ENCODE measurements at regions not wholly inside any gene's neighbourhood (a gene's known extent, or its start where the extent isn't known, plus 50 kb on each side); places are given as distances from the start of the nearest gene placed in this dataset.

DNA sequence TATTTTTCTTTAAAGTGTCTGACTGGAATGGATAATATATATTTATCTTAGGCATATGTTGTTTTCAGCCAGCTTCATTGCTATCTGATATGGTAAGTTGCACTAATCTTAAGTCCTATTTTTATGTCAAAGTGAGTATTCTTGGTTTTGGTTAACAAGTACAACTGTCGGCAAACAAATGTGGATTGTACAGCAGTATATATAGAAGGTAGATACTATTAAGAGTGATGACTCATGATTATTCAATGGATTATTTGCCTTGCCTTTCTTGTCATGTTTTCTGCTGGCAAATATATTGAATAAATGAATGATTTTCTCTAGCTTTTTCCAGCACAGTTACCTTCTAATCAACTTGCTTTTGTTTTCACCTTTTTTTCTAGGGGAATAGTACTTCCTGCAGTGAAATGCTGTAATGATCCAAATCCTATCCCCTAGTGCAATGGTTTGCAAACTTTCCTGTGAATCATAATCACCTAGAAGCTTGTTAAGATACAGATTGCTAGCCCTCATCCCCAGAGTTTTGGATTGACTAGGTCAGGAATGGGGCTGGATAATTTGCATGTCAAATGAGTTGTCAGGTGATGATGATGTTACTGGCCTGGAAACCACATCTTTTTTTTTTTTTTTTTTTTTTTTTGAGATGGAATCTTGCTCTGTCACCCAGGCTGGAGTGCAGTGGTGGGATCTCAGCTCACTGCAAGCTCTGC, 60.8 kb upstream of the ARRDC3 start:
- Mint-ChIP-seq H3K27ac (no peak overlapping the region), H3K4me3 (no peak overlapping the region), H3K4me1 (no peaks in the 10 kb centered on the region), H3K27me3 (no peaks in the 10 kb centered on the region), H3K36me3 (ENCODE audit: low read depth) (no peaks in the 10 kb centered on the region), H3K9me3 (no peaks in the 10 kb centered on the region)
- ChIA-PET CTCF (no interaction called here), POLR2A (no interaction called here)
- DNase-seq: no peak

DNA sequence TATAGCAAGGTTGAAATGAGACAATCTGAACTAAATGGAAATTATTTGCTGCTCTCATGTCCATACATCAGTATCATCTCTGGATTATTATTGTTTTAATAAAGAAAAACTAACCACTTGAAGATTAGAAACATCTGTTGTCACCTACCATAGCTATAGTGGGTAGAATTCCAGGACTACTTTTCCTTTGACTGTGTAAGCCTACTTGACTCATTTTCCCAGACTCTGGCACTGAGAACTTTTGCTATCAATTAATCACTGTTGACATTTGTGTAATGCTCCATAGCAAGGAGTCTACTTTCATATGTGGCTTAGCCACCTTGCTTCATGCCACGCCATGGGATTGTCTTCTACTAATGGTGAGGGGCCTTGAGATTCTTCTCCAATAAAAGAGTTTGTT, 59.9 kb upstream of the ARRDC3 start:
- no peak overlapping the region for H3K27ac Mint-ChIP-seq
- ChIA-PET POLR2A (no interaction called here), CTCF (no interaction called here)
- DNase-seq: no peak
- no peaks in the 10 kb centered on the region for H3K9me3 Mint-ChIP-seq
- no peaks in the 10 kb centered on the region for H3K27me3 Mint-ChIP-seq
- no peak overlapping the region for H3K4me3 Mint-ChIP-seq
- no peaks in the 10 kb centered on the region for H3K36me3 Mint-ChIP-seq (ENCODE audit: low read depth)
- no peaks in the 10 kb centered on the region for H3K4me1 Mint-ChIP-seq

DNA sequence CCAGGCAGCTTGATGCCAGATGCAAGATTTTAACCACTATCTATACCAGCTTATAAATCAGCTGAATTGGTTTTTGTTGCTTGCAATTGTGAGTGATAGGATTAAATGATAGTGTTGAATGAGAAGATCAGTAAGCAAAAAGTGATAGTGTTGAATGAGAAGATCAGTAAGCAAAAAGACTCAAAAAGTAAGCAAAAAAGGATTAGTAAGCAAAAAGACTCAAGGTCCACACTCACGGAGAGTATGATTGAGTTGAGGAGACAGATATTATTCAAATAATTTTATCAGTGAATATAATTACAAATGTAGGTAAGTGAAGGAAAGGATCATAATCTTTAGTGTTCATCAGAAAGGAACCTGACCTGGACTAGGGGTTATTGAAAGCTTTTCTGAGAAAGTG, 58.0 kb upstream of the ARRDC3 start:
- H3K4me3 Mint-ChIP-seq: no peak overlapping the region
- no peak for DNase-seq
- no peaks in the 10 kb centered on the region for H3K36me3 Mint-ChIP-seq (ENCODE audit: low read depth)
- no peaks in the 10 kb centered on the region for H3K4me1 Mint-ChIP-seq
- no peaks in the 10 kb centered on the region for H3K27me3 Mint-ChIP-seq
- no peak overlapping the region for H3K27ac Mint-ChIP-seq
- H3K9me3 Mint-ChIP-seq: no peaks in the 10 kb centered on the region
- CTCF ChIA-PET: no interaction called here
- POLR2A ChIA-PET: no interaction called here

DNA sequence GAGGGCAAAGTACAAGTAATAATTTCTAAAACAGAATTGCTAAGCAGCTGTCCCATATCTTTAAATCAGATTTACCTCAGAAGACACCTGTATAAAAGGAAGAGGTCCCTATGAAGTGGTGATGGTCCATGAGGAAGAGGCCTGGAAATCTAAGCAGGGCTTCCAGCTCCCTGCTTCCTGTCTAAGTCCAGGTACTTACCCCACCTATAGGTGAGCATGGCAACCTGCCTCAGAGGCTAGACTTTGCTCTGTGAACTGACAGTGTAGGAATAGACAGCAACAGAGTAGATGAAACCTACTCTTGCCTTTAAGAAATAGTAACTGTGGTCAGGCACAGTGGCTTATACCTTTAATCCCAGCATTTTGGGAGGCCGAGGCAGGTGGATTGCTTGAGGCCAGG, 55.8 kb upstream of the ARRDC3 start:
- H3K9me3 Mint-ChIP-seq: no peaks in the 10 kb centered on the region
- H3K4me1 Mint-ChIP-seq: peaks cover 12% of the 10 kb centered on the region
- H3K4me3 Mint-ChIP-seq: no peak overlapping the region
- H3K36me3 Mint-ChIP-seq (ENCODE audit: low read depth): peaks cover 1% of the 10 kb centered on the region
- POLR2A ChIA-PET: no interaction called here
- DNase-seq: no peak
- H3K27me3 Mint-ChIP-seq: no peaks in the 10 kb centered on the region
- CTCF ChIA-PET: no interaction called here
- no peak overlapping the region for H3K27ac Mint-ChIP-seq

DNA sequence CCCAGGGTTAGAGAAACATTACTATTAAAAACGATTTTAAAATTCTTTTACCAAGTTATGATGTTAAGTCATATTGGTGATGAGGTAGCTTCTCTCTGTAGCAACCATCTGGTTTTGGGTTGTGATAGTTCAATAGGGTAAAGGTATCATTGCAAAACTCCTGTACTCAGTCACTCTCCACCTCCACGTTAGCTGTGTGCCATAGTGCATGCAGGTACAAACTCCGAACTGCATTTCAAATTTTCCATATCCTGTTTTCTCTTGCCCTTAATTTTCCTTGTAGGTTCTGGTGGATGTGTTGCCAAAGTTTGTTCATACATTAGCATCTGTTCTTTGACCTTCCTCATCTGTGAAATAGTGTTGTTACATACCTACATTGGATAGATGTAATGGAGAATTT, 53.1 kb upstream of the ARRDC3 start:
- Mint-ChIP-seq H3K27ac (no peak overlapping the region), H3K27me3 (no peaks in the 10 kb centered on the region), H3K4me3 (no peak overlapping the region), H3K36me3 (ENCODE audit: low read depth) (peaks cover 3% of the 10 kb centered on the region), H3K9me3 (no peaks in the 10 kb centered on the region), H3K4me1 (peaks cover 16% of the 10 kb centered on the region)
- ChIA-PET POLR2A (no interaction called here), CTCF (no interaction called here)
- no peak for DNase-seq

DNA sequence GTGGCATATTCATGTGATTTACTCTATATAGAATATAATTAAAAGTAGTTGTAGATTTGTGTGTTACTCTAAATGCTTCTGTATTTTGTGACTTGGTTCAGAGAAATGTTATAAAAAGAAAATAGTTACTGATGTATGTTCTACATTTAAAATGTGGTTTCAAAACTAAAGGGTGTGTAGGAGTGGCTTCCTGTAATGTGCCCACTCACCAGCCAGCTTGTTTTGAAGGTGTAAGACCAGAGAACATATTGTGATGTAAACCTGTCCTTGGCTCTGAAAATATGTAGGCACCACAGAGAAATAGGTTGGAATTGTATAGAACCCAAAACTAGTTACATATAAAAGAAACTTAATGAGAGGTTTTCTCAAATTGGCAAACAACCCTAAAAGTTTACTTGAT, 51.2 kb upstream of the ARRDC3 start:
- peaks cover 3% of the 10 kb centered on the region for H3K36me3 Mint-ChIP-seq (ENCODE audit: low read depth)
- H3K9me3 Mint-ChIP-seq: no peaks in the 10 kb centered on the region
- CTCF ChIA-PET: interaction anchor here (0.5 kb wide), 1 partner anchor 367 kb away, joined by 3 read pairs; no protein-coding TSS in a partner anchor
- H3K27ac Mint-ChIP-seq: no peak overlapping the region
- no peak for DNase-seq
- no peak overlapping the region for H3K4me3 Mint-ChIP-seq
- no peaks in the 10 kb centered on the region for H3K27me3 Mint-ChIP-seq
- POLR2A ChIA-PET: no interaction called here
- H3K4me1 Mint-ChIP-seq: peaks cover 16% of the 10 kb centered on the region

DNA sequence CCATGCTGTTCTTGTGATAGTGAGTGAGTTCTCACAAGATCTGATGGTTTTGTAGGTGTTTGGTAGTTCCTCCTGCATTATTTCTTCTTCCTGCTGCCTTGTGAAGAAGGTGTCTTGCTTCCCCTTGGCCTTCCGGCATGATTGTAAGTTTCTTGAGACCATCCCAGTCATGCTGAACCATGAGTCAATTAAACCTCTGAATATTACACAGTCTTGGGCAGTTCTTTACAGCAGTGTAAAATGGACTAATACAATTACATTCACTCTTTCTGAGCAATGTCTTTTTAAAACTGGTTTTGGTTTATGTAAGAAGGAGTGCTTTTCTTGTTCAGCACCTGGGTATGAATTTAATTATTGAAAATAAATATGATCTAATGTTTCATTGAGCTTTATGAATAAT, 50.7 kb upstream of the ARRDC3 start:
- Mint-ChIP-seq H3K9me3 (no peaks in the 10 kb centered on the region), H3K27ac (no peak overlapping the region), H3K4me3 (no peak overlapping the region), H3K27me3 (no peaks in the 10 kb centered on the region), H3K36me3 (ENCODE audit: low read depth) (peaks cover 3% of the 10 kb centered on the region), H3K4me1 (peaks cover 17% of the 10 kb centered on the region)
- CTCF ChIA-PET: interaction anchor here (0.5 kb wide), 1 partner anchor 367 kb away, joined by 3 read pairs; no protein-coding TSS in a partner anchor
- DNase-seq: no peak
- POLR2A ChIA-PET: no interaction called here

Measured in activated CD4-positive, alpha-beta T cell treated with anti-CD3 and anti-CD28 coated beads, Interleukin-2, amount 10 ng/mL, durations not matched to agents 7 days and 5 days (primary cell).